LHCN-M2 (cell line): ENCODE measurements at regions not wholly inside any gene's neighbourhood (a gene's known extent, or its start where the extent isn't known, plus 50 kb on each side); places are given as distances from the start of the nearest gene placed in this dataset.
"Not testable (repeated sequence)": the region's sequence is repeated elsewhere in the genome, so short reads cannot be mapped to it uniquely, and the experiment has no call there.

Experiments
- DNase-seq: peaks from one replicate; pipeline ENCODE4 v3.0.0-alpha.2; 2012; ENCODE audit warnings: low read depth

DNA sequence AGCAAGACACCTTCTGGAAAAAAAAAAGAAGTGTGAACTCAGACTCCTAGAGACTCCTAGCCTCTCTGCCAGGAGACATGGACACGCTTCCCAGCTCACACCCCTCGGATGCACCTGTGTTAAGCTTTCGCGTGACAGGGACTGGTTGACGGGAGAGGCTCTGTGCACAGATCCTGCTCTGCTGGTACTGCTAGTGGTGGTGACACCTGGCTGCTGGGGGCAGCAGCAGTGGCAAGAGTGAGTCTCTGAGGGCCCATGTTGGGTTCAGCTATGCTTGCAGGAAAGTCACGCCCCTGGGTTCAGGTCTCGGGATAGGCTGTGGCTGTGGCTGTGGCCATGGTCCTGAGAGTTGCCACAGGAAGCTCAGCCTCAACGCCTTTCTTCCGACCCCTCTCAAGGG, 81.1 kb downstream of the XRCC2 start:
- DNase-seq = no peak

DNA sequence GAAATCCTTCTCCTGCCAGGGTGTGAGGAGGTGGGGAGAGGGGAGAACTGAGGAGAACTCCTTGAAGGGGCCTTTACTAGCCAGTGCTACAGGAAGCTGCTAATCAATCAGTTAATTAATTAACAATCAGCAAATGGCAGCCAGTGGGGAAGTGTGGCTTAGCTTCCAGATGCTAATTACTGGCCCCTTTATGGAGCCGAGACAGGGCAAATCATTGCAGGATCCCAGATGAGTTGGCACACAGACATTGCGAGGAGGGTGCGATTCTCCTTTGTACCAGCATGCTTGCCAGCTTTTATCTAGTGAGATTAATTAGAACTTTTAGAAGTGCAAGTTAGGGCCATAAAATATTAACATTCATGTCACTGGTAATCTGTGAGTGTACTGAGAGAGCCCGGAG, 84.0 kb downstream of the XRCC2 start:
- DNase-seq = no peak

DNA sequence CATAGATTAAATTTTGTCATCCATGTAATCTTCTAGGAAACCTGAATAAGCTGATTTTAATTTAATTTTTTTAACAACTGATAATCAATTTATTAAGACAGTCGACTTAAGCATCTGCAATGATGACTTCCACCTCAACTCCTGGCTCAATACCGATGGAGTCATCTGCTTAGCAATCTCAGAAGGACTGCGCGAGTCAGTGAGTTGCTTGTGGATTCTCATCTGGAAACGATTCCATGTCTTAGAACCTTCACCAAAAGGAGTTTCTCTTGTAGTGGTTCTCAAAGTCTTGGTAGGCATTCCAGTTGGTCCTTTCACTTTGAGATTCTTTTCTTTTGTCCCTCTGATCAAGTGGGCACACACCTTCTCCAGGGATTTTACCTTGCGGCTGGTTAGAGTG, 85.5 kb downstream of the XRCC2 start:
- DNase-seq = no peak

DNA sequence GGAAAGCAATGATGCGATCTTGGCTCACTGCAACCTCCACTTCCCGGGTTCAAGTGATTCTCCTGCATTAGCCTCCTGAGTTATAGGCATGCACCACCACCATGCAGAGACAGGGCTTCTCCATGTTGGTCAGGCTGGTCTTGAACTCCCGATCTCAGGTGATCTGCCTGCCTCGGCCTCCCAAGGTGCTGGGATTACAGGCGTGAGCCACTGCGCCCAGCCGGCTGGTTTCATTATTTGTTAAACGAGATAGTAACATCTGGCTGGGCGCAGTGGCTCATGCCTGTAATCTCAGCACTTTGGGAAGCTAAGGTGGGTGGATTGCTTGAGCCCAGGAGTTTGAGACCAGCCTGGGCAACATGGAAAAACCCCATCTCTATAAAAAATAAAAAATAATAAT, 86.1 kb downstream of the XRCC2 start:
- DNase-seq = not testable (repeated sequence)

DNA sequence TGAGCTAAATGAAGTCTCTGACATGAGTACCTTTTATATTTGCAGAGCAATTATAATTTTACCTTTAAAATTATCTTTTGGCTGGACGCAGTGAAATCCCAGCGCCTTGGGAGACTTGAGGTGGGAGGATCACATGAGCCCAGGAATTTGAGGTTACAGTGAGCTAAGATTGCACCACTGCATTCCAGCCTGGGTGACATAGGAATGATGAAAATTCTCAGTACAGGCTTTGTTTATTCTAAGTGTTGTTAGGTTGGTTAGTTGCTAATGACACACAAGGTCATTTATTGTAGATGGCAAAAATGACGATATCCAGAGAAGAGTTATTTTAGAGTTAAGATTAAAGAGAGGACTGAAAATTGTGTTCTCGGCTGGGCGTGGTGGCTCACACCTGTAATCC, 87.6 kb downstream of the XRCC2 start:
- DNase-seq = peak; percentile 71

DNA sequence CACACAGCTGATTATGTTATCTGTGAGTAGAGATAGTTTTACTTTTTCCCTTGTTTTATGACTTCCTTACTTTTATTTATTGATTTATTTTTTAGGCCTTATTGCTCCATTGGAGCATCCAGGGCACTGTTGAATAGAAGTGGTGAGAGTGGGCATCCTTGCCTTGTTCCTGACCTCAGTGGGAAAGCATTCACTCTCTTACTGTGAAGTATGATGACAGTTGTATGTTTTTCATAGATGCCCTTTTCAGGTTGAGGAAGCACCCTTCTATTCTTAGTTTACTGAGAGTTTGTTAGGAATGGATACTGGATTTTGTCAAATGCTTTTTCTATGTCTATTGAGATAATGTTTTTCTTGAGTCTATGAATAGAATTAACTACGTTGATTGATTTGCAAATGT, 88.6 kb downstream of the XRCC2 start:
- DNase-seq = no peak

DNA sequence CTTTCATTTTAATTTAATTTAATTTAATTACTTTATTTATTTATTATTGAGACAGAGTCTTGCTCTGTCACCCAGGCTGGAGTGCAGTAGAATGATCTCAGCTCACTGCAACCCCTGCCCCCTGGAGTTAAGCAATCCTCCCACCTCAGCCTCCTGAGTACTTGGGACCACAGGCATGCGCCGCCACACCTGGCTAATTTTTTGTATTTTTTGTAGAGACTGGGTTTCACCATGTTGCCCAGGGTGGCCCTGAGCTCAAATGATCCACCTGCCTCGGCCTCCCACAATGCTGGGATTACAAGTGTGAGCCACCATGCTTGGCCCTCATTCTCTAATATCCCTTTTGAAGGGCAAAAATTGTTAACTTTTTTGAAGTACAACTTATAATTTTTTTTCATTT, 92.9 kb downstream of the XRCC2 start:
- DNase-seq = no peak

DNA sequence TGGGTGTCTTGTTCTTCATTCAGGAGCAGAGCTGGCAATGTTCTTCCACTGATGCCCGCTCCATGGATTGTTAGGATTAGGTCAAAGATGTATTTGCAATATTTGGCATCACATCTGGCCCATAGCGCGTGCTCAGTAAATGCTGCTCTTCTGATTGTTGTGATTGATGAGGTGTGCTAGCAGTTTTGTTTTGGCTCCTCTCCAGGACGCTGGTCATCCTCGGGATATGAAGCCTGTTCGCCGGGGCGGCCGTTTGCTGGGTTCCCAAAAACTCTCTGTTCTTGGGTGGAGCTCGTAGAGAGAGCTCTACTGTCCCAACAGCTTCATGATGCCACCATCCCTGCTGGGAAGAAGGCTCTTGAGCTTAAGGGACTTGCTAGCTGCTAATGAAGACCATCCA, 96.9 kb downstream of the XRCC2 start:
- DNase-seq = no peak

DNA sequence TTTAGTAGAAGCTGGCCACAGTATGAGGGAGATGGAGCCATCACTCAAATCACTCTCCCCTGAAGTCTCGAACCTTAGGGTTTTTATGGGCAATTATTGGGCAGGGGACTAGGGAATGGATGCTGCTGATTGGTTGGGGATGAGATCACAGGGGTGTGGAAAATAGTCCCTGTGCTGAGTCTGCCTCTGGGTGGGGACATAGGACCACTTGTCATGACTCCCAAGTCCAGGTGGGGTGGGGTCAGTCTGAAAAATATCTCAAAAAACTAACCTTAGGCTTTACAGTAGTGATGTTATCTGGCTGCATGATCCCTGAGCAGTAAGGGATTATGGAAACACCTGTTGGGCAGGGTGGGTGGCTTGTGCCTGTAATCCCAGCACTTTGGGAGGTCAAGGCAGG, 98.6 kb downstream of the XRCC2 start:
- DNase-seq = no peak

DNA sequence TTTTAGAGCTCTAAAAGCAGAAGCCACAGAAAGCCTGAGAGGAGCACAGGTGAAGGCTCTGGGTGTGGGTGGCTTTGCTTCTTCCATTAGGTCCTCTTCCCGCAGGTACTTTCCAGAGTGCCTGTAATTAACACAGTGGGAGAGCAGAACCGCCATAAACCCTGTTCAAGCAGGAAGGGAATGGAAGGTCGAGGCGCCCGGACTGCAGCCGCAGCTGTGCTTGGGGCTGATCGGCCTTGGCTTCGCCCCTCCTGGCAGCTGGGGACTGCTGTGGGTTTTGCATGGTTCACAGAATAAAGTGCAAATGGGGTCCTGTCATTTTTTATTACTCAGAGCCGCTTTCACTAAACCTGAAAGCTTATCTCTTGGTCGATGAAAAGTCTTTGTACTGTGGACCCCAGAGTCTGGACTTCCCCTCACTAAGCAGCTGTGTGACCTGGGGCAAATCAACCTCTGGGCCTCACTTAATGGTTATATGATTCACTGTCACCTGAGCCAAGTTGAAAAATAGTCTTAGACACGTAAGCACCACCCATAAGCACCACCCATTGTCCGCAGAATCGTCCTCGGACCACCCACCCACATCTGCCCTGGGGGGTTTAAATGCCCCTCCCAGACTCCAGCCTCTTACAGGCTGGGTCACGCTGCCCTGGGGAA, 100.9 kb downstream of the XRCC2 start:
- no peak for DNase-seq

DNA sequence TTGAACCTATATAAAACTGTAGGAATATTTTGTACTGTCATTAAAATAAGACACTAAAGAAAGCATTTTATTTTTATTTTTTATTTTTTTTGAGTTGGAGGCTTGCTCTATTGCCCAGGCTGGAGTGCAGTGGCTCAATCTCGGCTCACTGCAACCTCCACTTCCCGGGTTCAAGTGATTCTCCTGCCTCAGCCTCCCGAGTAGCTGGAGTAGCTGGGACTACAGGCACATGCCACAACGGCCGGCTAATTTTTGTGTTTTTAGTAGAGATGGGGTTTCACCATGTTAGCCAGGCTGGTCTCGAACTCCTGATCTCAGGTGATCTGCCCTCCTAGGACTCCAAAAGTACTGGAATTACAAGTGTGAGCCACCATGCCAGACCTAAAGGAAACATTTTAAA, 102.8 kb downstream of the XRCC2 start:
- DNase-seq = not testable (repeated sequence)

DNA sequence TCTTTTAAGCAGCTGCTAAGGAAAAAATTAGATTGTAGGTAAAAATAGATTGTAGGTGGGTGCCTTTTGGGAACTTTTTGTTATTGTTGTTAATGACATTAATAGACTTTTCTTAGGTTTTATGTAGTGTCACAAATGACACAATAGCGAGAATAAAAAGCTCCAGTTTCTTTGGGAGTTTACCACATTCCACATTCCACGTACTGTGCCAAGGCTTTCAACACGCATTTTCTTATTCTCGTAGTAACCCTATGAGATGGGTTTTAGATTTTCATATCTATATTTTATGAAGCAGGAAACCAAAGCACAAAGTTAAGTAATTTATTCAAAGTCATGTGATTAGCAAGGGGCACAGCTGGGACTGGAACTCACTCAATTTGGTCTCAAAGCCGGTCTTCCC, 103.8 kb downstream of the XRCC2 start:
- no peak for DNase-seq

DNA sequence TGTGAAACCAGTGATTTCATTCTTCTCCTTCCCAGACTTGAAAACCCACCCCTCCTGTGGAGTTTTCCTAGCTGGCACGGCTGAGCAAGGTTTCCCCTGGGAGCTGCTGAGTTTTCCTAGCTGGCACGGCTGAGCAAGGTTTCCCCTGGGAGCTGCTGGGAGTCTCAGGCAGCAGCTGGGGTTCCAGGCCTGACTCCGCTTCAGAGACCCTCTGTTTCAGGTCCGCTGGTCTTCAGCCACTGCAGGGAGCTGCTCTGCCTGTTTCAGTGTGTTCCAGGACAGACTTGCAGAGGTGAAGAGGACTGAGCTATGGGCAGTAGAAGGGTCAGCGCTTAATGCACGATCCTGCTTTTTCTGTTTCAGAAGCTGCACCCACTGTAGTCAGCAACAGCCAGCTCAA, 104.9 kb downstream of the XRCC2 start:
- DNase-seq = no peak

DNA sequence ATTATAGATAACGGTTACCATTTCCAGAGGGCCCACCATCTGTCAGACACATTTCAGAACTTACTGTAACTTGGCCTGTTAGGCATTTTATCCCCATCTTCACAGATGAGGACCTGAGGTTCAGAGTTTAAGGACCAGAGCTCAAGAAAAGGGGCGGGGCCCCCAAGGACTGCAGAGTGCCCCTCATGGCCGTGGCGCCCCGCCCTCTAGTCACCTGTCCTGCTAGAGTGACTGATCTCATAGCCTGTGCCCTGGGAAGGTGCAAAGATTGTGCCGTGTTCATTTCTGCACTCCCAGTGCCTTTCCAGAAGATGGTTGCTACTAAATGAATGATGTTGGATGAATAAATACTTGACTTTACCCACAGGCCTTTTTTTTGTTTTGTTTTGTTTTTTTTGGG, 107.0 kb downstream of the XRCC2 start:
- DNase-seq = no peak

DNA sequence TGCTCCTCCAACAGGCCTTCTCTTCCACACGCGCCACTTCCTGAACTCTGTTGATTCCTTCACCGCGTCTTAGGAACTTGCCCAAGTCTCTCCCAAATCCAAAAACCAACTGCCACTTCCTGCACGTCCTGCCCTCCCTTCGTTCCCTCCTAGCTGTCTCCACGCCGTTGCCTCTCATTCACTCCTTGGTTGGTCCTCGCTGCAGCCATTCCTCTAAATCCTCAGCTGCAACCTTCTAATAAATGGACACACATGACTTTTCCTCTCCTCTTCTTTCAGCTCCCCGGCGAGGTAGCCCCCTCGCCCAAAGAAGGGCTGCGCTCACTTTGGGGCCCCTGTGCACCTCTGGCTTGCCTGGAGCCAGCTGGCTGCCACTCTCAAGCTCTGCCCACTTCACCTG, 110.2 kb downstream of the XRCC2 start:
- DNase-seq = no peak

DNA sequence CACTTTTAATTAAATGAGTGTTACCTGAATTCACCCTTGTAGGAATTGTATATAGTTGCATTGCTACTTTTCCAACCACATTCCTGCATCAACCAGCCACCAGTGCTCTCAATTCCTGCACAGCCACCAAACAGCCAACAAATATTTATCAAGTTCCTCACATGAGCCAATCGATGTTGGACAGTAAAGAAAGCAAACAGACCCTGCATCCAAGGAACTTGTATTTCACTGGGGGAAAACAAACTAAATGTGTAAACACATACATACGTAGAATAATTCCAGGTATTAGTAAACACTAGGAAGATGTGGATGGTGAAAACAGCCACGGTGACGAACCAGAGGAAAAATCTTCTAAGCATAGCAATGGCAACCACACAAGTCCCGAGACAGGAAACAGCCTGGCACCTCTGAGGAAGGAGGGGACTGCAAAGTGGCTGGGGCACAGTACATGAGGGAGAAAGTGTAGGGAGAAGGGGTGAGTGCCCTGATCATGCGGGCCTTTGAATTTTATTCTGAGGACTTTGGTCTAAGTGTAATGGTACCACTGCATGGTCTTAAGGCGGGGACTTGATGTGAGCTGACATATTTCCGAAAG, 111.2 kb downstream of the XRCC2 start:
- no peak for DNase-seq

DNA sequence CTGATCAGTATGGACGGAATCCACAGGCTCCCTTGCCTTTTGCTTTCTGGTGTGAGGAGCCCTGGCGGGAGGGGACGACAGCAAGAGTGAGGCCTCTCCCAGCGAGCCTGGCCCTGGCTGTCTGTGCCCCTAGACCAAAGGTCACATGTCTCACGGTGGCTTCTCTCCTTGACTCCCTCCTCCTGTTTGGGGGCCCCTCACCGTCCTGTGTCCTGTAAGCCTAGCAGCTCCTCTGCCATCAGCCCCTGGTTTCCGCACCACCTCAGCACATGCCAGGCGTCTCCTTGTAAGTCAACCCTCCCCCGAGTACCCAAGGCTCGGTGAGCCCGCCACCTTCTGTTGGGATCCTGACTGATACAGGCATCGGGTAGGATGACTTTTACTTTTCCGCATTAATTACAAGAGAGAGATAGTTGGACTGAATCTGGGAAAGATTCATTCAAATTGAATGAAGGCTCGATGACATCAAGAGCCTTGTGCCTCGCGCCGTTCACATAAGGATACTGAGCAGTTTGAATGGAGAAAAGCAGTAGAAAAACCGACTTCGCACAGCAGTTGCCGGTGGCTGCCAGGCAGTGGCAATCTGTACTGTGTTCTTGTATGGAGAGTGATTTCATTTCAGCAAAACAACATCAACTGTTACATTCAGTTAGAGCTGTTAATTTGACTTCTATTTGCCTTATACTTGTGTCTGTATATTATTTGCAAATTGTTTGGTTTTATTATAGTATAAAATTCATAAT, 119.8 kb downstream of the XRCC2 start:
- DNase-seq = no peak

DNA sequence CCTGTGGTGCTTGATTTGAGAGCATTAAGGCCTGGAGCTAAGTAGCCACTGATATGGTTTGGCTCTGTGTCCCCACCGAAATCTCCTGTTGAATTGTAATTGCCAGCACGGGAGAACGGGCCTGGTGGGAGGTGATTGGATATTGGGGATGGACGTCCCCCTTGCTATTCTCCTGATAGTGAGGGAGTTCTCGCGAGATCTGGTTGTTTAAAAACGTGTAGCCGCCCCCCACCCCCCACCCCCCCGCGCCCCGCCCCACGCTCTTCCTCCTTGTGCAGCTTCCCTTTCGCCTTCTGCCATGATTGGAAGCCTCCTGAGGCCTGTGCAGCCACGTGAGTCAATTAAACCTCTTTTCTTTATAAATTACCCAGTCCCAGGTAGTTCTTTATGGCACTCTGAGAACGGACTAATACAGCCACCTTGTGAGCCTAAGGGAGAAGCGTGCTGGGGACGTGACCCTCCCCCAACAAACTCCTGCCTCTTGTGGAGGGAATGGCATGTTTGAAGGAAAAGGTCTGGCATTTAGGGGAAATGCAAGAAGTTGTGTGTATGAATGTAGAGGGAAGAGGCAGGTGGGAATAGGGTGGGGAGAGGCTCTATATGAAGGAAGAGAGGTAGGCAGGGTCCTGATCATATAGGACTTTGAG, 118.0 kb upstream of the KMT2C start:
- no peak for DNase-seq

DNA sequence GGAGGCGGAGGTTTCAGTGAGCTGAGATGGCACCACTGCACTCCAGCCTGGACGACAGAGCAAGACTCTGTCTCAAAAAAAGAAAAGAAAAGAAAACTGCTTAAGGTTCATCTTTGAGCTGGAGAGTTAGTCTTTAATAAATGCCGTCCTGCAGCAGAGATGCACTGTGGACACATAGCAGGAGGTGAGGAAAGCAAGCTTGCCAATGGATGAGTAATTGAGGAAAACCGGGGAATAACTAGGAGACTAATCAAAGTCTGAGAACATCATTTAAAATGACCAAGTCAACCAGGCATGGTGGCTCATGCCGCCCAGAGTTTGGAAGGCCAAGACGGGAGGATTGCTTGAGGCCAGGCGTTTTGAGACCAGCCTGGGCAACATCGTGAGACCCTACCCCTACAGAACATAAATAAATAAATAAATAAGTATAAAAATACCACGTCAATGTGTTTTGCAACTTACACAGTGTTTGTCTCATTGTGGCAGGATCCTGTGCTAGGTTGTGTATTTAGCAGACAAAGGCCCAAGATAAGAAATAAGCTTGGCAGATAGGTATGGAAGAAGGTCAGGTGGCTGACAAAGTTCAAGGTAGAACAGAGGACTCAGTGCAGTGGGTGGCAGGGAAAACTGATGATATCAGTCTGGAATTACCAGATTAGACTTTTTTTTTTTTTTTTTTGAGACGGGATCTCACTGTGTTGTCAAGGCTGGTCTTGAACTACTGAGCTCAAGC, 115.7 kb upstream of the KMT2C start:
- DNase-seq = no peak

DNA sequence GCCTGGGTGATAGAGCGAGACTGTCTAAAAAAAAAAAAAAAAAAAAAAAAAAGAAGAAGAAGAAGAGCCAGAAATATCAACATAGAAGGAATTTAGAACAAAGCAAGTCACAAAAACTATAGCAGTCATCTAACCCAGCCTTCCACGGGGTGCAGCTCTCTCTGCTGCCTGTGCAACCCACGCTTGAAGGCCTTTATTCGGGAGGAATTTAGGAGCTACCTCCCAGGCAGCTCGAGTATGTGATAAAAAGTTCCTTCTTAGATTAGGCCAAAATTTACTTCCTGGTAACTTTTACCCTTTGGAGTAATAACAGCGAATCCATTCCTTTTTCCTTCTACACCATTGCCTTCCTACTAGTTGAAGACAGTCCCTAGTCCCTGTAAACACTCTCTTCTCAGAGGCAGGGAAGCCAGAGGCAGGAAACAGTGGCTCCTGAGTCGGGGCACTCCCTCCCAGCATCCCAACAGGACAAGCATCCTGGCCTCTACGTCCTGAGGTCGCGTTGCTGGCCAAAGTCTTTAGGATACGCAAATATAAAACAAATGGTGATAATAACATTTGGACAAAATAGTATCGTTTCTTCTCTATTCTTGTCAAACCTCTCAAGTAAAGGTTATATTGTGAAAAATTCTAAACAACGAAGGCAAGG, 109.3 kb upstream of the KMT2C start:
- no peak for DNase-seq

DNA sequence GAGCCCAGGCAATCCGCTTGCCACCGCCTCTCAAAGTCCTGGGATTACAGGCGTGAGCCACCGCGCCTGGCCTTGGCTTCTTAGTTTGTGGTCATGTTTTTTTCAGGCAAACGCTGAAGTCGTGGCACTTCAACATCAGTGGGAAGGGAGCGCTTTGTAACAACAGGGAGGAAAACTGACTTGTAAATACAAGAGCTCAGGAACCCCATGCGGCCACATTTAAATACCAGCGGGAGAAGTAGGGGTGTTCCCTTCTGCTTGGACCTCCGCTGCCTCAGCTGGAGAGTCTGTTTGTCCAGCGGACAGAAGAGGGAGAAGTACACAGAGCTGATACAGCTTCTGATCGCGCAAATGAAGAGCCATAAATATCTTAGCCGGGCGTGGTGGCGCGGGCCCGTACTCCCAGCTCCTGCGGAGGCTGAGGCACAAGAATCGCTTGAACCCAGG, 108.7 kb upstream of the KMT2C start:
- DNase-seq = no peak
